ENCODE measurements at regions not wholly inside any gene's neighbourhood (a gene's known extent, or its start where the extent isn't known, plus 50 kb on each side); places are given as distances from the start of the nearest gene placed in this dataset.

DNA sequence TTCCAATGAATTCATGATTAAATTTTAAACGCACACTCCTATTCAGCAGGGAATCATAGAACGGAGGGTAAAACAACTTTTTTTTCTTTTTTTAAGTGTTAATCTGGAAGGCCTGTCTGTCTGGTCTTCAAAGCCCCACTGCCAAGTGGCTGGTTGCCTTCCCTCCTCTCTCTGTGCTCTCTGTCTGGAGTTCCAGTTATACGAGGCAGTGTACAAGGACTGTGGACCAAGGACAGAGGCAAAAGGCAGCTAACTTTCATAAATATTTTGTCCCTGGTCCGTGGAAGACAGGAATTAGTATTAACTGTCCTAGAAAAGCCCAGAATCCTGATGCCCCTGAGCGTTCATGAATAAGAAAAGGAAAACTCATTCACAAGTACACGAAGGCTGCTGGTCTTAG, 164.0 kb upstream of the E2F8 start:
- DNase-seq (ENCODE audit: low read depth, low spot score): no peak

- no peak for DNase-seq (ENCODE audit: low read depth, low spot score)
These were observed 162.6 kb upstream of the E2F8 start for GRCh38 chr11:19403196-19403895.

DNA sequence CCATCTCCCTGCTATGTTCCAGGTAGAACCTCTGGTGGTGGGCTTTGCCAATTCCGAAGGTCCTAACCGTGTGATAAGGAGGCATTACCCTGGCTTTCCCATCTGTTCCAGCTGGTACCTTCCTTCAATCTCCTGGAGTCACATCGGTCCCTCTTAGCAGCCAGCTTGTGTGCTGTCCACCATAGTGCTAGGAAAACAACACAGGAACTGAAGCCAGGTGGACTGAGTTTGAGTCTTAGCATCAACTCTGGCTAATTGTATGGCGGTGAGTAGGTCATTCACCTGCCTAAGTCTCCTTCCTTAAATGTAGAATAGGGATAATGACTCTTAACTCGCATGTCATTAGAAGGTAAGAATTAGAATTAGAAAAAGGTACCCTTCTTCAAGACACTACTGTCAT, 159.6 kb upstream of the E2F8 start:
- DNase-seq (ENCODE audit: low read depth, low spot score): no peak

GRCh38 chr11:19398772-19399527, 158.2 kb upstream of the E2F8 start:
- no peak for DNase-seq (ENCODE audit: low read depth, low spot score)

DNA sequence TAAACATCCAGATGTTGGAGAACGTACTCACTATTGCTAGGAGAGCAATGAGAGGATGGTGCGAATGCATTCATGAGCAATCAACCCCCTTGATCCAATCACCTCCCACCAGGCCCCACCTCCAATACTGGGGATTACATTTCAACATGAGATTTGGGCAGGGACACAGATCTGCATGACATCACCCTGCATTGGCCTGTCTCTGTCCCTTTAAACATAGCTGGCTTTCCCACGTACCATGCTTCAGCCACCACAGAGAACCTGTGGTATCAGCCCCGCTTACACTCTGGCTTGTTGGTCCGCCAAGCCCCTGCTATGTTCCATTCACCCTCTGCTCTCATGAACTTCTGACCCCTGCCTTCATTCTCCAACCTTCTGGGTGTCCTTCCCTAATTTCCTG, 157.5 kb upstream of the E2F8 start:
- DNase-seq (ENCODE audit: low read depth, low spot score): no peak

DNA sequence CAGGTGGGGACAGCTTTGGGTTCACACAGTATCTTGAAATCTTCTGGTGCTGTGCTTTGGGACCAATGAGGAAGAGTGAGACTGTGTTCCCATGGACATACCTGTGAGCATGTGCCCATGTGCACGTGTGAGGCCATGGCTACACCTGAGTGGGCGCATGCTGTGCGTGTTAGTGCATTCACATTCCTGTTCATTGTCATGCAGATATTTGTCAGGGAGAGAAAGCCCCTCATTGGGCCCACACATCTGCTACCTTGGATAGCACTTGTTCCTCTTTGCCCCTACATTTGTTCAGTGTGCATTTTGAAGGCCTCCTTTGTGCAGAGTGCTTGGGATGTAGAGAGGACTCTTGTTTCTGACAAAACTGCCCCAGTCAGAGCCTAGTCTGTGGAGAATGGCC, 154.3 kb upstream of the E2F8 start:
- DNase-seq (ENCODE audit: low read depth, low spot score): peak; percentile 57

- no peak for DNase-seq (ENCODE audit: low read depth, low spot score)
These were observed 153.8 kb upstream of the E2F8 start for GRCh38 chr11:19394525-19395016.

DNA sequence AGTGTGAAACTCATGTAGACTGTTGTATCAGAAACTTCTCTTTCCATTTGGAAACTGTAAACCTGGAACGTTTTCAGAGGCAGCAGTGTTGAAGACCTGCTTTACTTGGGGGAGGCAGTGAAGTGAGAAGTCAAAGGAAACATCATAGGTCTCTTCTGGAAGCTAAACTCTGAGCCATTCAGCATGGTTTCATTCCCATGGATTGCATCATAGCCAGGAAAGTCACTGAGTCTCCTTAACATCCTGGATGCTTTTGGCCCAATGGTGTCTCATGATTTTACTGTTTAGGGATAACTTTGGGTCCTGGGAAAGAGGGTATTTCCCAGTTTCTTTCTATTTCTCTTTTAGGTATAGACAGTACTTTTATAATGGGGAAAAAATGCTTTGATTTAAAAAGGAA, 153.2 kb upstream of the E2F8 start:
- no peak for DNase-seq (ENCODE audit: low read depth, low spot score)

DNA sequence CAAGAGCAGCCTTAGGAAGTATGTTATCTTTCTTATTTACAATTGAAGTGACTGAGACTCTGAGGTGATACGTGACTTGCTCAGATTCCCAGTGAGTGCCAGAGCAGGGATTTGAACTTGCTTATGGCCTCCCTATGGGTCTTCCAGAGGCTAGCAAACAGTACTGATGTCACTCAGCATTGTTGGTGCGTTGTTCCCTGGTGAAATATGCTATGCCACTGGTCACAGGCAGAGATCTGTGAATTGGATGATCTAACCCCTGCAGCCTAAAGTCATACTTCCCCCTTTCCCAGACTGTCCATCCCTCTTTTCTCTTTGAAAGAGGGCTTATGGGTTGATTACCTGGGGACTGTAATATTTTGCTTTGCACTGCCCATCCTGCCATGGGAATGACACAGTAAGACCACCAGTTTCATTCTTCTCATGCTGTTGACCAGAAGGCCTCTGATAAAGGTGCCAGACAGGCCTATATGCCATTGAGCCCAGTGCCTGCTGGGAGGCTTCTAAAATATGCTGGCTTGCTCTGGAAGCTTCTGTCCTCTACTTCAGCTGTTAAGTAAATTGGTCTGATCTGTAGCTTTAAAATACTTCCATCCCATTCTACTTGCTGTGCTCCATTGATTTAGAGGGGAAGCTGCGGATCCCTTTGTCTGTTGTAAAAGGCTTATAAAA, 152.2 kb upstream of the E2F8 start:
- no peak for DNase-seq (ENCODE audit: low read depth, low spot score)

DNA sequence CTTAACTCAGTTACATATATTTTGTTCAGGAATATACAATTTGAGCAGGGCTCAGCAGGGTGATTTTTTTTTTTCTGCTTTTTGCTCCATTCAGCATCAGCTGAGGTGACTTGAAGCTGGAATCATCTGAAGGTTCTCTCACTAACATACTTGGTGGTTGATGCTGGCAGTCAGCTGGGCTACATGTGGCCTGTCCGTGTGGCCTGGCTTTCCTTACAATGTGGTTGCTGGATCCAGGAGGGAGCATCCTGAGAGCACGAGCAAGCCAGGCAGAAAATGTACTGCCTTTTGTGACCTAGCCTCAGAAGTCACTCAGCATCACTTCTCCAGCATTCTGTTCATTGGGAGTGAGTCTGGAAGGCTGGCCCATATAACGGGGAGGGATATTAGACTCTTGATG, 151.6 kb upstream of the E2F8 start:
- no peak for DNase-seq (ENCODE audit: low read depth, low spot score)

- no peak for DNase-seq (ENCODE audit: low read depth, low spot score)
These were observed 150.9 kb upstream of the E2F8 start for GRCh38 chr11:19391652-19392051.

DNA sequence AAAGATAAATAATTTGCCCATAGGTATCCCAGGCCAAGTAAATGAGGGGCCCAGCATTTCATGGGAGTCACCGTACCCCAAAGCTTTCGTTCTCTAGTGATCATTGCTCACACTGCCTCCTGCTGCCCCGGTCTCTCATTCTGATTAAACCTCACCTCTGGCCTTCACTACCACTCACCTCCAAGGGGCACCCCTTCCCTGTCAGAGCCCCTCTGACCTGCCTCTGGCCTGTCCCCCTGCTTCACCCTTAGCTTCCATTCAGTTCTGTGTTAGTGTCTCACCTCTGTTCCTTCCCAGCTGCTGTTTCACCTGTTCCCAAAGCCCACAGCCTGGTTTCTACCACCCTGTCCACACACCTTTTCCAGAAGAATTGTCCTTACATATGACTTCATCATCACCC, 150.3 kb upstream of the E2F8 start:
- DNase-seq (ENCODE audit: low read depth, low spot score): no peak

DNA sequence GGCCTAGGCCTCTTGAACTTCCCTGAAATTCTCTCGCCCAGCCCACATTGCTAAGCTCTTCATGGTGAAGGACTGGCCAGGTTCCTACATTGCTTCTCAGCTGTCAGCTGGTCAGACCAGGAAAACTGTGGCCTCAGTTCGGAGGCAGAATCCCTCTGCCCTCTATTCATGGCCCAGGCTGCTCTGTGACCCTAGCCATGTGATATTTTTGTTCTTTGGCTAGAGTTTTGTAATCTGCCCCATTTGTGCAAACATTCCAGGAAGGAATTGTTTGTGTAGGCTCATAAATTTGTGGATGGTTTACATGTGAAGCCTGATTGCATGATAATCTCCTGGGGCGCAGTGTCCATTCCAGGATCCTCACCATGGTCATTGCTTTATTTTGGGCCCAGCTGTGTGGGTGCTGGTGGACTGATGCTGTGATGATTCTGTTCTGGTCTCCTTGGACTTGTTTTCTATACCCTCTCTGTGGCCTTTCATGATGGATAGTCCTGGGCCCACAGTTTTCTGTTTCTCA, 149.1 kb upstream of the E2F8 start:
- DNase-seq (ENCODE audit: low read depth, low spot score): no peak

DNA sequence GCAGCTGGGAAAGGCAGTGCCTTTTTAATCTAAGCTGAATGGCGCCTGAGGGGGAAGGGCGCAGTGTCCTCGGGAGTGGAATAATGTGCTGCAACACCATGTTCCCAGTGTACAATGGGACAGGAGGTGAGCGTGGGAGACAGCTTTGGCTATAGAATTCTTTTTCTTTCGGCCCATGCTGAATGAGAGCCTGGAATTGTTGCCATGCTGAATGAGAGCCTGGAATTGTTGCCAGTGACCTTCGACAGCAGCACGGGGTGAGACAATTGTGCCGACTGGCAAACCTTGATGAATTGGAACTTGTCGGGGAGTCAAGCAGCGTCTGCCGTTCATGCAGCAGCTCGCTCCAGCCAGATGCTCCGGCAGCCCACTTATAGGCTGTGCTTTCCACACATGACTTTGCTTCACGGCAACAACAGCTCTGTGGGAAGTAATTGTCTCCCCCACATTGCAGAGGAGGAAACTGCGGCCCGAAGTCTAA, 141.4 kb upstream of the E2F8 start:
- DNase-seq (ENCODE audit: low read depth, low spot score): no peak

DNA sequence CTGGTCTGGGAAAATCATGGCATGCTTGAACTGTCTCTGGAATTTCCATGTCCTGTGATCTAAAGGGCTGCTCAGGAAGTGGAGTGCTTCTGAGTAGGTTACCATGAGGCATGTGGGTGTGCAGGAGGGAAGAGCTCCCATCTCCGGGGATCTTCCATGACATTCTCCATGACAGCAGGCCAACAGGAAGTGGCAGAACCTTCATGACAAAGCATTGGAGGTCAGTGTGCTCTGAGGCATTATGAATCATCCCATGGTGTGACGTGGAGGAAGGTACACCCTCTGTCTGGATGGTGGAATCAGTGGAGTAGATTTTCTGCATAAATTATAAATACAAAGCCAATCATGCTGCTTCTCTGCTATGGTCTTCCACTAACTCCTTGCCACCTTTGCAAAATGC, 139.6 kb upstream of the E2F8 start:
- DNase-seq (ENCODE audit: low read depth, low spot score): no peak

GRCh38 chr11:19379465-19379864, 138.7 kb upstream of the E2F8 start:
- DNase-seq (ENCODE audit: low read depth, low spot score): no peak

- DNase-seq (ENCODE audit: low read depth, low spot score): no peak
These were observed 138.1 kb upstream of the E2F8 start for GRCh38 chr11:19378814-19379213.

GRCh38 chr11:19377881-19378280, 137.1 kb upstream of the E2F8 start:
- DNase-seq (ENCODE audit: low read depth, low spot score): no peak

DNA sequence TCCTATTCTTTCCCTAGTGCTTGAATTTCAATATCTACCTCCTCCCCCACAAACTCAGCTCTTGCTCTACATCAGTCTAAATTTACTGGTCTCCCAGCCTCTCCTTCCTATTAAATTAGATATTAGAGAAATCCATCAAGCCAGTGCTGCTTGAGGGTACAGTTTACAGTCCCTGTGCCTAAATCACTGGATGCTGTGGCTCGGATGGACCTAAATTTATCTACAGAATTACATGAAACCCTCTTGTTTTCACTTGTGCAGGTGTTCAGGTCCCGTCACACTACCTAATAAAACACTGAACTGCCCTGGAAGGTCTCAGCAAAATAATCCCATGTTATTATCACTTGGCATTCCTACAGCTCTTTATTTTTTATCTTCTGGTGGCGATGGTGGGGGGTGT, 134.7 kb upstream of the E2F8 start:
- no peak for DNase-seq (ENCODE audit: low read depth, low spot score)

- DNase-seq (ENCODE audit: low read depth, low spot score): no peak
These were observed 133.4 kb upstream of the E2F8 start for GRCh38 chr11:19374151-19374569.

- no peak for DNase-seq (ENCODE audit: low read depth, low spot score)
These were observed 131.6 kb upstream of the E2F8 start for GRCh38 chr11:19372381-19372780.

DNA sequence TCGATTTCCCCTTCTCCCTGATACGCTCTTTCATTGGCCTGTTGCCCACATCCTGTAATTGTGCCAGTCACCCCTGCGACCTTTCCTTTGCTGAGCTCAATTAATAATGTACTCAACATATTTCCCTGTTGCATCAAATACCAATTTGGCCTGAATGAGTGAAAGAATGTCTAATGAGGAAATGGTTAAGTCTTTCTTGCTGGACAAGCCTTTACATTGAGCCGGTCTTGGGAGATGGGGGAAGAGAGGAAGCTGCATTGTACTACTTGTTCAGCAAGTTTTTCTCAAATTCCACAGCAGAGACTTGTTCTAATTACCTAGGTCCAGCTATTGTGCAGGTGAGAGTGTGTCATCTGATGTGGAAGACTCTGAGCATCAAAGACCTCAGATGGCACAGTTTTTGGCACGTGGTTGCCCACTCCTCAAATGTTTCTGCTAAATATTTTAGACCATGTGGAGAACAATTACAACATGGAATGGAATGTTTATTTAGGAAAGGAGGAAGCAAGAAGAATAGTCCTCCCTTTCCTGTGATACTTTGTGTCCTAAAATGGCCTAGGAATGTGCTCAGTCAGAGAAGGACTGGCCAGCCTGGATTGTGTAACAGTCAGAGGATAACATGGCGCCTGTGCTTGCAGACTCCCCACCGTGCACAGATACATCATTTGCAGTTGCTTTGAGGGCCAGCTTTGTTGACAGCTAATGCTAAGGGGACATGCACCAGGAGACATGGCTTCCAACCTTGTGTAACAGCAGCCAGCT, 129.5 kb upstream of the E2F8 start:
- no peak for DNase-seq (ENCODE audit: low read depth, low spot score)
